HFFc6 (cell line): ENCODE measurements at regions not wholly inside any gene's neighbourhood (a gene's known extent, or its start where the extent isn't known, plus 50 kb on each side); places are given as distances from the start of the nearest gene placed in this dataset.

ENCODE experiments used
- DNase-seq: peaks from one replicate; pipeline ENCODE4 v3.0.0-alpha.2; 2018
- H3K27ac Mint-ChIP-seq: 2 replicates; pipeline ENCODE4 v1.8.0; 2020; ENCODE audit warnings: mild to moderate bottlenecking, mixed read lengths
- H3K27me3 Mint-ChIP-seq: 2 replicates; pipeline ENCODE4 v1.8.0; 2021; ENCODE audit warnings: mild to moderate bottlenecking, moderate library complexity, mixed read lengths; ENCODE audit not compliant: insufficient read depth
- H3K36me3 Mint-ChIP-seq: 2 replicates; pipeline ENCODE4 v1.8.0; 2021; ENCODE audit warnings: low read depth, mixed read lengths
- H3K4me1 Mint-ChIP-seq: 2 replicates; pipeline ENCODE4 v1.8.0; 2020; ENCODE audit warnings: low read depth, mixed read lengths
- H3K4me3 Mint-ChIP-seq: 2 replicates; pipeline ENCODE4 v1.8.0; 2020; ENCODE audit warnings: mild to moderate bottlenecking, moderate library complexity, mixed read lengths
- H3K9me3 Mint-ChIP-seq: 2 replicates; pipeline ENCODE4 v1.8.0; 2020; ENCODE audit warnings: mild to moderate bottlenecking, mixed read lengths
- TF ChIP-seq, protein P1 (sequence below): fragments of 200-600 bp; sonication (generic); IDR thresholded peaks from 2 replicates; pipeline ENCODE4 v1.5.0; 2021; ENCODE audit warnings: antibody characterized with exemption, mild to moderate bottlenecking

DNA sequence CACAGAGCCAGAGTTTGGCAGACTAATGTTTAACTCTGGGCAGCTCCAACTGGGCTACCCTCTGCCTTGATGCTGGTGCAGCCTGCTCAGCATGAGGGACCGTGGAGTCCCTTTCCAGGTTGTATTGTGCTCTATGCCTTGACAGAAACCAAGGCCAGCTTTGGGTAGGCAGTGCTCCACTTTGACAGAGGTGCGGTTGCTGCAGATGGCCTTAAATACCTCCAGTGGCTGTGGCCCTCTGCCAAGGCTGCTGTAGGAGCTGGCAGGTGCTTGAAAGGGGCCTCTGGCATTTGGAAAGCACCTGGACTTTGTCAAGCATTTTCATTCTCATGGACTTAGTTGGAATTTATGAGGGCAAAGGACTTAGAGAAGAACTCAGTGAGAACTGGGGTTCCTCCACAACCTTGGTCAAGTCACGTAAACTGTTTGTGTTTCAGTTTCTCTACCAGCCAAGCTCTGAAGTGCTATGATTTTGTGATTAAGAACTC lies 249.7 kb upstream of the ZNF462 start:
- H3K4me1 Mint-ChIP-seq, result no peaks in the 10 kb centered on the region
- no peak overlapping the region for H3K27ac Mint-ChIP-seq
- TF ChIP-seq, protein P1, sequence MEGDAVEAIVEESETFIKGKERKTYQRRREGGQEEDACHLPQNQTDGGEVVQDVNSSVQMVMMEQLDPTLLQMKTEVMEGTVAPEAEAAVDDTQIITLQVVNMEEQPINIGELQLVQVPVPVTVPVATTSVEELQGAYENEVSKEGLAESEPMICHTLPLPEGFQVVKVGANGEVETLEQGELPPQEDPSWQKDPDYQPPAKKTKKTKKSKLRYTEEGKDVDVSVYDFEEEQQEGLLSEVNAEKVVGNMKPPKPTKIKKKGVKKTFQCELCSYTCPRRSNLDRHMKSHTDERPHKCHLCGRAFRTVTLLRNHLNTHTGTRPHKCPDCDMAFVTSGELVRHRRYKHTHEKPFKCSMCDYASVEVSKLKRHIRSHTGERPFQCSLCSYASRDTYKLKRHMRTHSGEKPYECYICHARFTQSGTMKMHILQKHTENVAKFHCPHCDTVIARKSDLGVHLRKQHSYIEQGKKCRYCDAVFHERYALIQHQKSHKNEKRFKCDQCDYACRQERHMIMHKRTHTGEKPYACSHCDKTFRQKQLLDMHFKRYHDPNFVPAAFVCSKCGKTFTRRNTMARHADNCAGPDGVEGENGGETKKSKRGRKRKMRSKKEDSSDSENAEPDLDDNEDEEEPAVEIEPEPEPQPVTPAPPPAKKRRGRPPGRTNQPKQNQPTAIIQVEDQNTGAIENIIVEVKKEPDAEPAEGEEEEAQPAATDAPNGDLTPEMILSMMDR, result no peak

GRCh38 chr9:106615118-106615889 lies 247.7 kb upstream of the ZNF462 start:
- peaks cover under 1% of the 10 kb centered on the region; the same call in 1 of the 2 replicates for H3K27me3 Mint-ChIP-seq
- no peak overlapping the region for H3K27ac Mint-ChIP-seq
- no peak overlapping the region for H3K4me3 Mint-ChIP-seq
- DNase-seq, result no peak
- no peaks in the 10 kb centered on the region; the same call in none of the 2 replicates for H3K36me3 Mint-ChIP-seq
- H3K4me1 Mint-ChIP-seq, result no peaks in the 10 kb centered on the region
- H3K9me3 Mint-ChIP-seq, result peaks cover 23% of the 10 kb centered on the region
- TF ChIP-seq, protein P1, result no peak

More for the DNA sequence above, 249.7 kb upstream of the ZNF462 start:
- Mint-ChIP-seq H3K4me3 (no peak overlapping the region), H3K36me3 (no peaks in the 10 kb centered on the region; the same call in none of the 2 replicates), H3K9me3 (peaks cover 20% of the 10 kb centered on the region), H3K27me3 (no peaks in the 10 kb centered on the region; the same call in 1 of the 2 replicates)
- DNase-seq, result no peak

- Mint-ChIP-seq H3K4me3 (no peak overlapping the region), H3K36me3 (no peaks in the 10 kb centered on the region; the same call in none of the 2 replicates), H3K27me3 (peaks cover 4% of the 10 kb centered on the region; the same call in 1 of the 2 replicates), H3K9me3 (peaks cover 28% of the 10 kb centered on the region), H3K4me1 (no peaks in the 10 kb centered on the region), H3K27ac (no peak overlapping the region)
- TF ChIP-seq, protein P1, result no peak
- no peak for DNase-seq
These were observed 246.9 kb upstream of the ZNF462 start for GRCh38 chr9:106616026-106616425.

- Mint-ChIP-seq H3K36me3 (no peaks in the 10 kb centered on the region; the same call in 1 of the 2 replicates), H3K9me3 (peaks cover 30% of the 10 kb centered on the region), H3K27me3 (peaks cover 4% of the 10 kb centered on the region; the same call in 1 of the 2 replicates), H3K27ac (no peak overlapping the region), H3K4me3 (no peak overlapping the region), H3K4me1 (no peaks in the 10 kb centered on the region)
- TF ChIP-seq, protein P1, result no peak
- DNase-seq, result no peak
These were observed 246.1 kb upstream of the ZNF462 start for GRCh38 chr9:106616851-106617345.

- no peaks in the 10 kb centered on the region for H3K4me1 Mint-ChIP-seq
- H3K4me3 Mint-ChIP-seq, result no peak overlapping the region
- H3K36me3 Mint-ChIP-seq, result no peaks in the 10 kb centered on the region; the same call in none of the 2 replicates
These were observed 243.8 kb upstream of the ZNF462 start for GRCh38 chr9:106619211-106619610.

More at GRCh38 chr9:106619211-106619610, 243.8 kb upstream of the ZNF462 start:
- no peak overlapping the region for H3K27ac Mint-ChIP-seq
- peaks cover 26% of the 10 kb centered on the region for H3K9me3 Mint-ChIP-seq
- H3K27me3 Mint-ChIP-seq, result peaks cover 4% of the 10 kb centered on the region; the same call in 1 of the 2 replicates
- TF ChIP-seq, protein P1, result no peak
- no peak for DNase-seq
